ENCODE measurements at regions not wholly inside any gene's neighbourhood (a gene's known extent, or its start where the extent isn't known, plus 50 kb on each side); places are given as distances from the start of the nearest gene placed in this dataset.

DNA sequence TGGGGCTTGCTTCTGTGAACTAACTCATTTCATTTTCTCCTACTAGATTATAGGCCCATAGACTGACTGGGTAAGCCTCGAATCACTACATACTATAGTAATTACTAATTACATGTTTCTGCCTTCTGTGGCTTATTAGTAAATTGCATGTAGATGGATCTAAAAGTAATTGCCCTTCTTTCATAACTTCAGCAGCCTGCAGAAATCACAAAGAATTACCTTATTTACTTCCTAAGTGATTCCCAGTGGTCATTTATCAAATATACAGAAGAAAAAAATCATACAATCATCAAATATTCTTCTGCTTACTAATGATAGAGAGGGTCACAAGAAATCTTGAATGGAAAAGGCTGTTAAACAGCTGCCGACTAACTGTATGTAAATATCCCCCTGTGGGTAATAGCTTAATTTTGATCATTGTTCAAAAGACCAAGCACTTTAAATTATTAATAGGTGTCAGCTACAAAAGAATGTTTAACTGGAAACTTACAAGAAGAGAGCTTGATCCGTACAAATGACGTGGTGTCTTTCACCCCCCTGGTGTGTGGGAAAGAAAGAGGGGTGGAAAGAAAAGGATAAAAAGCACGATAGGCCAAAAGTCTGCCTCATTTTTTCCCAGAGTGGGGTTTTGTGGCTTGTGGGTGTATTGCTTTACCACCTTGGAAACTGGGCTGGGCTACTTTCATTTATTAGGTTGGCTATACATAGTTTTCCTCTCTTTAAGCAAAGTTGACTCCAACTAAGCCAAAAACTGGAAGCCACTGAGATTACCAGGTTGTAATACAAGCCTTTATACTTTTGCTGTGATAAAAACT is 361.8 kb upstream of the ZMIZ1 start:
- TF ChIP-seq, protein P1, sequence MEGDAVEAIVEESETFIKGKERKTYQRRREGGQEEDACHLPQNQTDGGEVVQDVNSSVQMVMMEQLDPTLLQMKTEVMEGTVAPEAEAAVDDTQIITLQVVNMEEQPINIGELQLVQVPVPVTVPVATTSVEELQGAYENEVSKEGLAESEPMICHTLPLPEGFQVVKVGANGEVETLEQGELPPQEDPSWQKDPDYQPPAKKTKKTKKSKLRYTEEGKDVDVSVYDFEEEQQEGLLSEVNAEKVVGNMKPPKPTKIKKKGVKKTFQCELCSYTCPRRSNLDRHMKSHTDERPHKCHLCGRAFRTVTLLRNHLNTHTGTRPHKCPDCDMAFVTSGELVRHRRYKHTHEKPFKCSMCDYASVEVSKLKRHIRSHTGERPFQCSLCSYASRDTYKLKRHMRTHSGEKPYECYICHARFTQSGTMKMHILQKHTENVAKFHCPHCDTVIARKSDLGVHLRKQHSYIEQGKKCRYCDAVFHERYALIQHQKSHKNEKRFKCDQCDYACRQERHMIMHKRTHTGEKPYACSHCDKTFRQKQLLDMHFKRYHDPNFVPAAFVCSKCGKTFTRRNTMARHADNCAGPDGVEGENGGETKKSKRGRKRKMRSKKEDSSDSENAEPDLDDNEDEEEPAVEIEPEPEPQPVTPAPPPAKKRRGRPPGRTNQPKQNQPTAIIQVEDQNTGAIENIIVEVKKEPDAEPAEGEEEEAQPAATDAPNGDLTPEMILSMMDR (IDR thresholded peaks at IDR 0.05): no peak
- TF ChIP-seq EZH2 (IDR thresholded peaks at IDR 0.05; ENCODE audit: borderline replicate concordance, insufficient read depth, low read depth, low read length, poor library complexity, severe bottlenecking): no peak
